SIG-M5 treated with dmso at 0.1 percent for 504 hours (cell line): ENCODE measurements at regions not wholly inside any gene's neighbourhood (a gene's known extent, or its start where the extent isn't known, plus 50 kb on each side); places are given as distances from the start of the nearest gene placed in this dataset.
A peak's percentile ranks its signal among the peaks of the same experiment; 100 is the strongest.
"Not testable (repeated sequence)": the region's sequence is repeated elsewhere in the genome, so short reads cannot be mapped to it uniquely, and the experiment has no call there.

Experiments
- DNase-seq: peaks from one replicate; lab custom pipeline; 2025; ENCODE audit not compliant: unreplicated experiment; lab: John Stamatoyannopoulos, UW

- DNase-seq: no peak
Measured at GRCh38 chr6:12608874-12609273, 107.7 kb upstream of the PHACTR1 start.

- DNase-seq: no peak
Measured at GRCh38 chr6:12609751-12610150, 106.8 kb upstream of the PHACTR1 start.

- no peak for DNase-seq
Measured at GRCh38 chr6:12610862-12611261, 105.7 kb upstream of the PHACTR1 start.

- DNase-seq: no peak
Measured at GRCh38 chr6:12613811-12614210, 102.8 kb upstream of the PHACTR1 start.

GRCh38 chr6:12614456-12614855 is 102.1 kb upstream of the PHACTR1 start:
- DNase-seq: peak; percentile 2

GRCh38 chr6:12618296-12618695 is 98.3 kb upstream of the PHACTR1 start:
- DNase-seq: no peak

GRCh38 chr6:12621754-12622153 is 94.8 kb upstream of the PHACTR1 start:
- DNase-seq: peak; percentile 11

GRCh38 chr6:12622566-12622965 is 94.0 kb upstream of the PHACTR1 start:
- no peak for DNase-seq

GRCh38 chr6:12624142-12624837 is 92.3 kb upstream of the PHACTR1 start:
- DNase-seq: no peak

- DNase-seq: no peak
Measured at GRCh38 chr6:12627053-12627452, 89.5 kb upstream of the PHACTR1 start.

- DNase-seq: no peak
Measured at GRCh38 chr6:12628327-12628726, 88.2 kb upstream of the PHACTR1 start.

GRCh38 chr6:12633746-12634145 is 82.8 kb upstream of the PHACTR1 start:
- DNase-seq: not testable (repeated sequence)

- no peak for DNase-seq
Measured at GRCh38 chr6:12635375-12635774, 81.2 kb upstream of the PHACTR1 start.

- no peak for DNase-seq
Measured at GRCh38 chr6:12635813-12636212, 80.8 kb upstream of the PHACTR1 start.

- DNase-seq: no peak
Measured at GRCh38 chr6:12636336-12636735, 80.2 kb upstream of the PHACTR1 start.

GRCh38 chr6:12637960-12638641 is 78.5 kb upstream of the PHACTR1 start:
- peak; percentile 33 for DNase-seq

- DNase-seq: no peak
Measured at GRCh38 chr6:12640438-12640837, 76.1 kb upstream of the PHACTR1 start.

GRCh38 chr6:12641785-12642184 is 74.8 kb upstream of the PHACTR1 start:
- not testable (repeated sequence) for DNase-seq

GRCh38 chr6:12645941-12646340 is 70.6 kb upstream of the PHACTR1 start:
- DNase-seq: no peak

GRCh38 chr6:12648171-12648570 is 68.4 kb upstream of the PHACTR1 start:
- DNase-seq: no peak

- DNase-seq: no peak
Measured at GRCh38 chr6:12649325-12649724, 67.2 kb upstream of the PHACTR1 start.

- no peak for DNase-seq
Measured at GRCh38 chr6:12653486-12653885, 63.1 kb upstream of the PHACTR1 start.

GRCh38 chr6:12654107-12654506 is 62.5 kb upstream of the PHACTR1 start:
- no peak for DNase-seq
